GM10248 (cell line): ENCODE measurements at regions not wholly inside any gene's neighbourhood (a gene's known extent, or its start where the extent isn't known, plus 50 kb on each side); places are given as distances from the start of the nearest gene placed in this dataset.

Source experiments
- CTCF ChIA-PET: fragments of 300-600 bp; sonication (Branson Sonifier 250); formaldehyde crosslinking; extraction: SDS; loops from one replicate; lab custom pipeline; 2021; ENCODE audit warnings: antibody characterized with exemption; lab: Yijun Ruan, JAX
- POLR2A ChIA-PET: fragments of 350-650 bp; sonication (Branson Sonifier 250); formaldehyde crosslinking; extraction: SDS; loops from one replicate; lab custom pipeline; 2020; ENCODE audit warnings: antibody characterized with exemption; lab: Yijun Ruan, JAX
- DNase-seq: peaks from one replicate; pipeline ENCODE4 v3.0.0; 2012; ENCODE audit errors: extremely low spot score
- TF ChIP-seq, protein P1 (sequence below): IDR thresholded peaks from 2 replicates; pipeline ENCODE4 v1.5.1; 2012; ENCODE audit warnings: mild to moderate bottlenecking, low read depth; ENCODE audit errors: extremely low read depth, missing control alignments, control extremely low read depth

DNA sequence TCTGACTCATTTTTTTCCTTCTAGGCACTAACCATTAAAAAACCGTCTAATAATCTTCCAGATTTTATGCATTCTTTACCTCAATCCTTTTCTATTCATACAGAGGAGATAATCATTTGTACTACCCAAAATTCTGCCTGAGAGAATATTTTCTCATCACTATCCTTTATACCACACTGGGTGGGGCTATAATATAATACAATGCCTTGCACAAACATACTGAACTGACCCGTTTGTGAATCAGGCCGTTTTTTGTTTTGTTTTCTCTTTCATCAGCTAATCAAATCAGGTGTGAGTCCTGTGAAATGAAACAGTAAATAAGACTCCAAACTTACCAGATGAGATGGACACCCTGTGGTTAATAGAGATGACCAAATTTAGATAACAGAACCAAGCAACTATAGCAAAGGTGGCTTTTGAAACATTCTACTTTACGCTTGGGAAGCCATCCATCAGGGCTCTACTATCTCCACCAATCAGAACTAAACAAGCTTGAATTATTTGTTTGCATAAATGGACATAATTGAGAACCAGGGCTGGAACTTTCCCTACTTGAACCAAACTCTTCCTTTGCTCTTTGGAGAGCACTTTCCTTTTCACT lies 573.0 kb downstream of the GABRG1 start:
- TF ChIP-seq, protein P1, sequence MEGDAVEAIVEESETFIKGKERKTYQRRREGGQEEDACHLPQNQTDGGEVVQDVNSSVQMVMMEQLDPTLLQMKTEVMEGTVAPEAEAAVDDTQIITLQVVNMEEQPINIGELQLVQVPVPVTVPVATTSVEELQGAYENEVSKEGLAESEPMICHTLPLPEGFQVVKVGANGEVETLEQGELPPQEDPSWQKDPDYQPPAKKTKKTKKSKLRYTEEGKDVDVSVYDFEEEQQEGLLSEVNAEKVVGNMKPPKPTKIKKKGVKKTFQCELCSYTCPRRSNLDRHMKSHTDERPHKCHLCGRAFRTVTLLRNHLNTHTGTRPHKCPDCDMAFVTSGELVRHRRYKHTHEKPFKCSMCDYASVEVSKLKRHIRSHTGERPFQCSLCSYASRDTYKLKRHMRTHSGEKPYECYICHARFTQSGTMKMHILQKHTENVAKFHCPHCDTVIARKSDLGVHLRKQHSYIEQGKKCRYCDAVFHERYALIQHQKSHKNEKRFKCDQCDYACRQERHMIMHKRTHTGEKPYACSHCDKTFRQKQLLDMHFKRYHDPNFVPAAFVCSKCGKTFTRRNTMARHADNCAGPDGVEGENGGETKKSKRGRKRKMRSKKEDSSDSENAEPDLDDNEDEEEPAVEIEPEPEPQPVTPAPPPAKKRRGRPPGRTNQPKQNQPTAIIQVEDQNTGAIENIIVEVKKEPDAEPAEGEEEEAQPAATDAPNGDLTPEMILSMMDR = no peak
- POLR2A ChIA-PET = no interaction called here
- CTCF ChIA-PET = interaction anchor here (1.4 kb wide), 1 partner anchor 10 kb away, joined by 3 read pairs; no protein-coding TSS in a partner anchor
- no peak for DNase-seq

DNA sequence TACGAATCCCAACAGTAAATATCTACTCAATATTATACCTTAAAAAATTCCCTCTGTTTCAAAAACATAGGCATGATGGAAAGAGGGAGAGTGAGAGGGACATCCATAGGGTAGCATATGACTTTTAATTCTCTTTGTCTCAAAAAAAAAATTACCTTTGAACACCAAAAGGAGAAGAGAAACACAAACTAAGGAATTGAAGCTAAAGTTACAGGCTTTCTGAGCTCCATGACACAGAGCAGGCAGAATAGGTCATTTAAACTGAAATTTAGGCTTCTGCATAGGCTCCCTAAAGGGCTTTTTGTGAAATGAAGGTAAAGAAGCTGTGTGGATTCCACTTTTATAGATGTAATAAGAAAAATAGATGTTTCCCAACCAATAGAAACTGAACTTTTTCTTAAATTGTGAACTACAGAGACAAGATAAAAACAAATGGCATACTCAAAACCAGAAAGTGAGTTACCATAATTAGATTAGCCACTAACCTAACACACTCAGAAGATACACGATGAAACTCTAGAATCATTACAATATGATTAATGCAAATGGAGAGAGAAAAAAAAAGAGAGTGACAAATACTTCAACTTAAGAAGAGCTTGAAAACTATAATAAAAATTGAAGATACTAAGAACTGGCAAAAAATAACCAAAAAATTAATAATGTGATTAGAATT lies 584.6 kb downstream of the GABRG1 start:
- DNase-seq = no peak
- CTCF ChIA-PET = no interaction called here
- POLR2A ChIA-PET = no interaction called here
- TF ChIP-seq, protein P1 = no peak

DNA sequence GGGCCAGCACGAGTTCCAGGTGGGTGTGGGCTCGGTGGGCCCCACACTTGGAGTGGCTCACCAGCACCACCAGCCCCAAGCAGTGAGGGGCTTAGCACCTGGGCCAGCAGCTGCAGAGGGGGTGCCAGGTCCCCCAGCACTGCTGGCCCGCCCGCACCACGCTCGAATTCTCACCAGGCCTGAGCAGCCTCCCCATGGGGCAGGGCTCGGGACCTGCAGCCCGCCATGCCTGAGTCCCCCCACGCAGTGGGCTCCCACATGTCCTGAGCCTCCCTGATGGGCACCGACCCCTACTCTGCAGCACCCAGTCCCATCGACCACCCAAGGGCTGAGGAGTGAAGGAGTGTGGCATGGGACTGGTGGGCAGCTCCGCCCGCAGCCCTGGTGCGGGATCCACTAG lies 593.4 kb downstream of the GABRG1 start:
- TF ChIP-seq, protein P1 = no peak
- ChIA-PET POLR2A (no interaction called here), CTCF (interaction anchor here (0.8 kb wide), 1 partner anchor 10 kb away, joined by 4 read pairs; no protein-coding TSS in a partner anchor)
- no peak for DNase-seq

DNA sequence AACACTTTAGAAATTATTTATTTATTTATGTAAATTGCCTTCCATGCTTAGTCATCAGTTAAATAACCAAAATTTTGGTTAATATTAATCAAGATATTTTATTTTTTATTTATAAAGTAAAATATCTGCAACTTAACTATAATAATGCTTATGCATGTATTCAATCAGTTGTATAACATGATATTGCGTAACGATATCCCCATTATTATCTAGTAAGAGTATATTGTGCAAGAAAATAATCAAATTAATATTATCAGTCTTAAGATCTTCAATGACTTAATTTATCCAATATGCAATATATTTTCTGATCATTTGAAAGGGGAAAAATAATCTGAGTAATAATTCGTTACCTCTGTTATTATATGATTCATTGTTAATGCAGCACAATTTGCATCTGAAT lies 596.7 kb downstream of the GABRG1 start:
- TF ChIP-seq, protein P1 = no peak
- POLR2A ChIA-PET = no interaction called here
- DNase-seq = no peak
- CTCF ChIA-PET = no interaction called here

DNA sequence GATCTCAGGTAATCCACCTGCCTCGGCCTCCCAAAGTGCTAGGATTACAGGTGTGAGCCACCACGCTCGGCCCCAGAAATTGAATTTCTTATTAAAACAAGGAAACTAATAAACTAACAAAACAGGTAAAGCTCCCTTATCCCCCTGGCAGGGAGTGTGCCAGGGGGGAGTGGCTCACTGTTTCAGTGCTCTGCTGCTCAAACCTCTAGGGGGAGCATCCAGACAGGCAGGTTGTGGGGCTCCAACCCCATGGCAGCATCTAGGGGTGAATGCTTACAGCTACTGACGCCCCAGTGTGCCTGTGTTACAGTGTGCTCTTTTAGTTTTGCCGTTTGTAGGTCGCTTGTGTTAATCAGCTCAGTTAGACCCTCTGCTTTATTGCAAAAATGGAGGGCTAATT lies 605.0 kb downstream of the GABRG1 start:
- POLR2A ChIA-PET = no interaction called here
- no peak for DNase-seq
- TF ChIP-seq, protein P1 = no peak
- CTCF ChIA-PET = interaction anchor here (1.3 kb wide), 1 partner anchor 16 kb away, joined by 3 read pairs; no protein-coding TSS in a partner anchor

DNA sequence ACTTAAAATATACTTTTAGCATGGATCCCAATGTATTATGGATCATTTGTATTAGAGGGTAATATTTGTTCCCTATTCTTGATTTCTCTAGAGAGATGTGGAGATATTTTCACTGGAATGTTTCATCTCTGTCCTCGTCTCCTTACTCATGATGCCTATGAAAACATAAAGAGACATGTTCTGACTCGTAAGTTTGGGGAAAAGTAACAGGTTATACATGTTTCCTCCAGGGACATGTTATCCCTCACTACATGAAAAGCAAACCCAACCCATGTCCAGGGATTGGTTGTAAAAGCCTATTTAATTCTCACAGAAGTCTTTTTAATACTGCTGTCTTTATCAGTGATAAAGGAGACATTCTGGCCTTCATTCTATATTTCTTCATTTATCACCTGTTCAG lies 621.4 kb downstream of the GABRG1 start:
- ChIA-PET CTCF (no interaction called here), POLR2A (no interaction called here)
- TF ChIP-seq, protein P1 = no peak
- no peak for DNase-seq
